HepG2 (cell line): ENCODE measurements at regions not wholly inside any gene's neighbourhood (a gene's known extent, or its start where the extent isn't known, plus 50 kb on each side); places are given as distances from the start of the nearest gene placed in this dataset.

Experiments
- CC2D1A ChIP-seq: sonication (generic); formaldehyde crosslinking; IDR thresholded peaks from 2 replicates; pipeline ENCODE4 v1.8.1; 2023; ENCODE audit warnings: mild to moderate bottlenecking, missing genetic modification reagents
- EZH2 ChIP-seq: conservative IDR thresholded peaks from 2 replicates; pipeline ENCODE4 v1.6.1; 2012; ENCODE audit warnings: mild to moderate bottlenecking, low read depth, low read length, moderate library complexity
- FOXK2 ChIP-seq: fragments of 450-650 bp; IDR thresholded peaks from 2 replicates; pipeline ENCODE4 v1.6.1; 2016
- KDM5A ChIP-seq: fragments of 200-600 bp; sonication (generic); IDR thresholded peaks from 2 replicates; pipeline ENCODE4 v1.7.0; 2018; ENCODE audit warnings: antibody characterized with exemption, mild to moderate bottlenecking, low read length, borderline replicate concordance
- MAFF ChIP-seq: IDR thresholded peaks from 2 replicates; pipeline ENCODE4 v1.6.1; 2011; ENCODE audit warnings: low read depth, low read length, improper control_type of control experiment
- MZF1 ChIP-seq: sonication (generic); formaldehyde crosslinking; IDR thresholded peaks from 2 replicates; pipeline ENCODE4 v1.8.1; 2023; ENCODE audit warnings: mild to moderate bottlenecking, missing genetic modification reagents, borderline replicate concordance
- NKX3-1 ChIP-seq: sonication (generic); formaldehyde crosslinking; IDR thresholded peaks from 2 replicates; pipeline ENCODE4 v1.5.0; 2020; ENCODE audit warnings: missing genetic modification reagents
- RXRA ChIP-seq: sonication (generic); formaldehyde crosslinking; IDR thresholded peaks from 2 replicates; pipeline ENCODE4 v1.5.1; 2020; ENCODE audit warnings: missing genetic modification reagents
- SNRNP70 ChIP-seq: fragments of 200-400 bp; formaldehyde crosslinking; IDR thresholded peaks from 2 replicates; pipeline ENCODE4 v1.6.1; 2017; ENCODE audit warnings: mild to moderate bottlenecking, low read depth, low read length, moderate library complexity
- TAF1 ChIP-seq: sonication (generic); formaldehyde crosslinking; IDR thresholded peaks from 2 replicates; pipeline ENCODE4 v1.4.0; 2020; ENCODE audit warnings: missing genetic modification reagents
- ZNF496 ChIP-seq: sonication (generic); formaldehyde crosslinking; IDR thresholded peaks from 2 replicates; pipeline ENCODE4 v1.8.1; 2023; ENCODE audit warnings: mild to moderate bottlenecking, moderate library complexity, missing genetic modification reagents; ENCODE audit not compliant: insufficient replicate concordance
- ZNF660 ChIP-seq: sonication (generic); formaldehyde crosslinking; IDR thresholded peaks from 2 replicates; pipeline ENCODE4 v1.5.1; 2020; ENCODE audit warnings: mild to moderate bottlenecking, low read depth, missing genetic modification reagents, borderline replicate concordance
- TF ChIP-seq, protein P1 (sequence below): sonication (generic); formaldehyde crosslinking; IDR thresholded peaks from 2 replicates; pipeline ENCODE4 v1.5.0; 2020; ENCODE audit warnings: mild to moderate bottlenecking, missing genetic modification reagents, moderate library complexity
- TF ChIP-seq, protein P2 (sequence below): sonication (generic); formaldehyde crosslinking; IDR thresholded peaks from 2 replicates; pipeline ENCODE4 v1.9.0; 2021; ENCODE audit warnings: missing genetic modification reagents, borderline replicate concordance

GRCh38 chr1:5466487-5466886 is 525.7 kb downstream of the NPHP4 start:
- TF ChIP-seq EZH2 (no peak), RXRA (CRISPR knock-in tag) (no peak), ZNF496 (CRISPR knock-in tag) (no peak), MAFF (no peak), TAF1 (CRISPR knock-in tag) (no peak), SNRNP70 (no peak), MZF1 (CRISPR knock-in tag) (no peak), ZNF660 (CRISPR knock-in tag) (no peak), KDM5A (no peak), NKX3-1 (no peak), FOXK2 (no peak), CC2D1A (CRISPR knock-in tag) (no peak)
- TF ChIP-seq, protein P1, sequence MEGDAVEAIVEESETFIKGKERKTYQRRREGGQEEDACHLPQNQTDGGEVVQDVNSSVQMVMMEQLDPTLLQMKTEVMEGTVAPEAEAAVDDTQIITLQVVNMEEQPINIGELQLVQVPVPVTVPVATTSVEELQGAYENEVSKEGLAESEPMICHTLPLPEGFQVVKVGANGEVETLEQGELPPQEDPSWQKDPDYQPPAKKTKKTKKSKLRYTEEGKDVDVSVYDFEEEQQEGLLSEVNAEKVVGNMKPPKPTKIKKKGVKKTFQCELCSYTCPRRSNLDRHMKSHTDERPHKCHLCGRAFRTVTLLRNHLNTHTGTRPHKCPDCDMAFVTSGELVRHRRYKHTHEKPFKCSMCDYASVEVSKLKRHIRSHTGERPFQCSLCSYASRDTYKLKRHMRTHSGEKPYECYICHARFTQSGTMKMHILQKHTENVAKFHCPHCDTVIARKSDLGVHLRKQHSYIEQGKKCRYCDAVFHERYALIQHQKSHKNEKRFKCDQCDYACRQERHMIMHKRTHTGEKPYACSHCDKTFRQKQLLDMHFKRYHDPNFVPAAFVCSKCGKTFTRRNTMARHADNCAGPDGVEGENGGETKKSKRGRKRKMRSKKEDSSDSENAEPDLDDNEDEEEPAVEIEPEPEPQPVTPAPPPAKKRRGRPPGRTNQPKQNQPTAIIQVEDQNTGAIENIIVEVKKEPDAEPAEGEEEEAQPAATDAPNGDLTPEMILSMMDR = no peak
- TF ChIP-seq, protein P2, sequence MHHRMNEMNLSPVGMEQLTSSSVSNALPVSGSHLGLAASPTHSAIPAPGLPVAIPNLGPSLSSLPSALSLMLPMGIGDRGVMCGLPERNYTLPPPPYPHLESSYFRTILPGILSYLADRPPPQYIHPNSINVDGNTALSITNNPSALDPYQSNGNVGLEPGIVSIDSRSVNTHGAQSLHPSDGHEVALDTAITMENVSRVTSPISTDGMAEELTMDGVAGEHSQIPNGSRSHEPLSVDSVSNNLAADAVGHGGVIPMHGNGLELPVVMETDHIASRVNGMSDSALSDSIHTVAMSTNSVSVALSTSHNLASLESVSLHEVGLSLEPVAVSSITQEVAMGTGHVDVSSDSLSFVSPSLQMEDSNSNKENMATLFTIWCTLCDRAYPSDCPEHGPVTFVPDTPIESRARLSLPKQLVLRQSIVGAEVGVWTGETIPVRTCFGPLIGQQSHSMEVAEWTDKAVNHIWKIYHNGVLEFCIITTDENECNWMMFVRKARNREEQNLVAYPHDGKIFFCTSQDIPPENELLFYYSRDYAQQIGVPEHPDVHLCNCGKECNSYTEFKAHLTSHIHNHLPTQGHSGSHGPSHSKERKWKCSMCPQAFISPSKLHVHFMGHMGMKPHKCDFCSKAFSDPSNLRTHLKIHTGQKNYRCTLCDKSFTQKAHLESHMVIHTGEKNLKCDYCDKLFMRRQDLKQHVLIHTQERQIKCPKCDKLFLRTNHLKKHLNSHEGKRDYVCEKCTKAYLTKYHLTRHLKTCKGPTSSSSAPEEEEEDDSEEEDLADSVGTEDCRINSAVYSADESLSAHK = no peak
